ACC112 (cell line): ENCODE measurements at regions not wholly inside any gene's neighbourhood (a gene's known extent, or its start where the extent isn't known, plus 50 kb on each side); places are given as distances from the start of the nearest gene placed in this dataset.

Experiments
- H2AFZ ChIP-seq: fragments of 200-600 bp; sonication (generic); one replicate; pipeline ENCODE4 v1.6.0; 2017; ENCODE audit warnings: antibody characterized with exemption, low read length; ENCODE audit not compliant: unreplicated experiment
- H3K27ac ChIP-seq: fragments of 200-600 bp; sonication (generic); 2 replicates; pipeline ENCODE4 v1.5.1; 2014; ENCODE audit warnings: low read depth, mild to moderate bottlenecking, antibody characterized with exemption, low read length, moderate library complexity
- H3K27me3 ChIP-seq: fragments of 200-600 bp; sonication (generic); 2 replicates; pipeline ENCODE4 v1.6.1; 2014; ENCODE audit warnings: mild to moderate bottlenecking, antibody characterized with exemption, low read length, moderate library complexity, mixed read lengths; ENCODE audit not compliant: insufficient read depth
- H3K36me3 ChIP-seq: fragments of 200-600 bp; sonication (generic); 2 replicates; pipeline ENCODE4 v1.6.1; 2016; ENCODE audit warnings: mild to moderate bottlenecking, antibody characterized with exemption, low read length, moderate library complexity, mixed read lengths; ENCODE audit not compliant: insufficient read depth
- H3K4me1 ChIP-seq: fragments of 200-600 bp; sonication (generic); one replicate; pipeline ENCODE4 v1.6.1; 2016; ENCODE audit warnings: low read length, mixed read lengths; ENCODE audit not compliant: insufficient read depth, unreplicated experiment, control insufficient read depth
- H3K4me3 ChIP-seq: fragments of 200-600 bp; sonication (generic); 2 replicates; pipeline ENCODE4 v1.5.1; 2014; ENCODE audit warnings: mild to moderate bottlenecking, low read depth, low read length
- H3K79me2 ChIP-seq: fragments of 200-600 bp; sonication (generic); one replicate; pipeline ENCODE4 v1.6.0; 2016; ENCODE audit warnings: low read length; ENCODE audit not compliant: control insufficient read depth, unreplicated experiment, insufficient read depth

GRCh38 chr18:51275712-51276476, 78.4 kb upstream of the MEX3C start:
- Histone ChIP-seq H3K4me3 (no peak overlapping the region), H3K27ac (no peak overlapping the region), H3K36me3 (no peaks in the 10 kb centered on the region), H3K4me1 (no peaks in the 10 kb centered on the region), H2AFZ (no peak overlapping the region), H3K79me2 (no peaks in the 10 kb centered on the region), H3K27me3 (no peaks in the 10 kb centered on the region)

GRCh38 chr18:51278045-51278649, 80.7 kb upstream of the MEX3C start:
- H3K4me3 ChIP-seq, result no peak overlapping the region
- no peaks in the 10 kb centered on the region for H3K36me3 ChIP-seq
- no peak overlapping the region for H3K27ac ChIP-seq
- H3K4me1 ChIP-seq, result no peaks in the 10 kb centered on the region
- no peaks in the 10 kb centered on the region for H3K79me2 ChIP-seq
- no peaks in the 10 kb centered on the region for H3K27me3 ChIP-seq
- H2AFZ ChIP-seq, result no peak overlapping the region

GRCh38 chr18:51279367-51279984, 82.0 kb upstream of the MEX3C start:
- H3K4me1 ChIP-seq, result no peaks in the 10 kb centered on the region
- no peaks in the 10 kb centered on the region for H3K79me2 ChIP-seq
- no peaks in the 10 kb centered on the region for H3K27me3 ChIP-seq
- no peaks in the 10 kb centered on the region for H3K36me3 ChIP-seq
- H3K4me3 ChIP-seq, result no peak overlapping the region
- no peak overlapping the region for H3K27ac ChIP-seq
- no peak overlapping the region for H2AFZ ChIP-seq

GRCh38 chr18:51287818-51288508, 90.5 kb upstream of the MEX3C start:
- Histone ChIP-seq H3K36me3 (no peaks in the 10 kb centered on the region), H3K79me2 (no peaks in the 10 kb centered on the region), H3K27me3 (no peaks in the 10 kb centered on the region), H3K4me1 (no peaks in the 10 kb centered on the region), H2AFZ (no peak overlapping the region), H3K4me3 (no peak overlapping the region), H3K27ac (no peak overlapping the region)

- Histone ChIP-seq H3K4me1 (no peaks in the 10 kb centered on the region), H3K79me2 (no peaks in the 10 kb centered on the region), H3K27ac (no peak overlapping the region), H3K27me3 (no peaks in the 10 kb centered on the region), H3K36me3 (no peaks in the 10 kb centered on the region), H3K4me3 (no peak overlapping the region), H2AFZ (no peak overlapping the region)
Measured at GRCh38 chr18:51288582-51288981, 91.1 kb upstream of the MEX3C start.

- H3K36me3 ChIP-seq, result no peaks in the 10 kb centered on the region
- H2AFZ ChIP-seq, result no peak overlapping the region
- no peak overlapping the region for H3K4me3 ChIP-seq
- H3K79me2 ChIP-seq, result no peaks in the 10 kb centered on the region
- no peaks in the 10 kb centered on the region for H3K4me1 ChIP-seq
- no peaks in the 10 kb centered on the region for H3K27me3 ChIP-seq
- H3K27ac ChIP-seq, result no peak overlapping the region
Measured at GRCh38 chr18:51290860-51291259, 93.4 kb upstream of the MEX3C start.

- H3K4me1 ChIP-seq, result no peaks in the 10 kb centered on the region
- no peak overlapping the region for H2AFZ ChIP-seq
- H3K79me2 ChIP-seq, result no peaks in the 10 kb centered on the region
- H3K4me3 ChIP-seq, result no peak overlapping the region
- H3K27me3 ChIP-seq, result no peaks in the 10 kb centered on the region
- no peak overlapping the region for H3K27ac ChIP-seq
- no peaks in the 10 kb centered on the region for H3K36me3 ChIP-seq
Measured at GRCh38 chr18:51300912-51301311, 103.4 kb upstream of the MEX3C start.

- no peaks in the 10 kb centered on the region for H3K4me1 ChIP-seq
- H3K27ac ChIP-seq, result no peak overlapping the region
- no peak overlapping the region for H3K4me3 ChIP-seq
- no peaks in the 10 kb centered on the region for H3K36me3 ChIP-seq
- H3K27me3 ChIP-seq, result no peaks in the 10 kb centered on the region
- no peaks in the 10 kb centered on the region for H3K79me2 ChIP-seq
- H2AFZ ChIP-seq, result no peak overlapping the region
Measured at GRCh38 chr18:51301376-51301775, 103.9 kb upstream of the MEX3C start.

- H3K4me3 ChIP-seq, result no peak overlapping the region
- H3K27ac ChIP-seq, result no peak overlapping the region
- no peaks in the 10 kb centered on the region for H3K79me2 ChIP-seq
- H3K27me3 ChIP-seq, result no peaks in the 10 kb centered on the region
- no peak overlapping the region for H2AFZ ChIP-seq
- H3K36me3 ChIP-seq, result no peaks in the 10 kb centered on the region
- no peaks in the 10 kb centered on the region for H3K4me1 ChIP-seq
Measured at GRCh38 chr18:51316677-51317076, 119.2 kb upstream of the MEX3C start.

- no peak overlapping the region for H3K27ac ChIP-seq
- no peaks in the 10 kb centered on the region for H3K36me3 ChIP-seq
Measured at GRCh38 chr18:51321696-51322095, 124.2 kb upstream of the MEX3C start.

More at GRCh38 chr18:51321696-51322095, 124.2 kb upstream of the MEX3C start:
- no peaks in the 10 kb centered on the region for H3K27me3 ChIP-seq
- H3K79me2 ChIP-seq, result no peaks in the 10 kb centered on the region
- no peaks in the 10 kb centered on the region for H3K4me1 ChIP-seq
- no peak overlapping the region for H2AFZ ChIP-seq
- no peak overlapping the region for H3K4me3 ChIP-seq
